SU-DHL-6 (cell line): ENCODE measurements at regions not wholly inside any gene's neighbourhood (a gene's known extent, or its start where the extent isn't known, plus 50 kb on each side); places are given as distances from the start of the nearest gene placed in this dataset.

ENCODE experiments used
- H2AFZ ChIP-seq: fragments of 200-600 bp; sonication (generic); 2 replicates; pipeline ENCODE4 v1.6.1; 2014; ENCODE audit warnings: low read depth, mild to moderate bottlenecking, moderate library complexity, mixed read lengths, antibody characterized with exemption, low read length; ENCODE audit not compliant: severe bottlenecking
- H3F3A ChIP-seq: fragments of 200-600 bp; shearing (Covaris generic); 2 replicates; pipeline ENCODE4 v1.6.0; 2016; ENCODE audit warnings: antibody characterized with exemption, mild to moderate bottlenecking; ENCODE audit not compliant: insufficient read depth
- H3K27ac ChIP-seq: fragments of 200-600 bp; sonication (generic); 2 replicates; pipeline ENCODE4 v1.5.1; 2016; ENCODE audit warnings: low read depth, mild to moderate bottlenecking, low read length, moderate library complexity, mixed read lengths
- H3K27me3 ChIP-seq: fragments of 200-600 bp; sonication (generic), shearing (Covaris generic); 2 replicates; pipeline ENCODE4 v1.6.0; 2014; ENCODE audit warnings: mild to moderate bottlenecking, low read length
- H3K36me3 ChIP-seq: fragments of 200-600 bp; sonication (generic); 2 replicates; pipeline ENCODE4 v1.6.1; 2014; ENCODE audit warnings: mild to moderate bottlenecking, low read length, mixed read lengths
- H3K4me2 ChIP-seq: fragments of 300-600, 200-600 bp; shearing (Covaris generic), sonication (generic); 2 replicates; pipeline ENCODE4 v1.6.0; 2014; ENCODE audit warnings: low read length, low read depth, mild to moderate bottlenecking; ENCODE audit not compliant: poor library complexity, severe bottlenecking
- H3K4me3 ChIP-seq: fragments of 200-600 bp; sonication (generic); 2 replicates; pipeline ENCODE4 v1.5.1; 2014; ENCODE audit warnings: antibody characterized with exemption, low read length, mild to moderate bottlenecking, mixed read lengths; ENCODE audit not compliant: insufficient read depth, poor library complexity, severe bottlenecking
- H3K79me2 ChIP-seq: fragments of 200-600 bp; sonication (generic); 2 replicates; pipeline ENCODE4 v1.6.1; 2014; ENCODE audit warnings: mild to moderate bottlenecking, low read length, moderate library complexity; ENCODE audit not compliant: insufficient read depth
- H3K9ac ChIP-seq: fragments of 200-600 bp; sonication (generic); 2 replicates; pipeline ENCODE4 v1.7.0; 2014; ENCODE audit warnings: mild to moderate bottlenecking, low read length
- H3K9me2 ChIP-seq: fragments of 200-600 bp; sonication (generic); replicated peaks from 2 replicates; pipeline ENCODE4 v1.6.1; 2014; ENCODE audit warnings: low read length; ENCODE audit not compliant: insufficient read depth
- H3K9me3 ChIP-seq: fragments of 200-600 bp; sonication (generic); 2 replicates; pipeline ENCODE4 v1.6.1; 2014; ENCODE audit warnings: low read length, mixed read lengths; ENCODE audit not compliant: insufficient read depth
- H4K20me1 ChIP-seq: fragments of 200-600 bp; sonication (generic); 2 replicates; pipeline ENCODE4 v1.6.1; 2014; ENCODE audit warnings: low read depth, mild to moderate bottlenecking, antibody characterized with exemption, low read length, moderate library complexity, mixed read lengths
- CTCF ChIP-seq: fragments of 200-600 bp; sonication (generic); IDR thresholded peaks from one replicate; pipeline ENCODE4 v1.5.1; 2017; ENCODE audit warnings: antibody characterized with exemption, mild to moderate bottlenecking, low read length, moderate library complexity; ENCODE audit not compliant: insufficient read depth, poor library complexity, severe bottlenecking
- EZH2phosphoT487 ChIP-seq: fragments of 200-600 bp; sonication (generic), shearing (Covaris generic); conservative IDR thresholded peaks from 2 replicates; pipeline ENCODE4 v1.6.1; 2018; ENCODE audit warnings: mild to moderate bottlenecking, antibody characterized with exemption, low read length, moderate library complexity, mixed read lengths

- Histone ChIP-seq H3K27me3 (no peaks in the 10 kb centered on the region), H3K9me3 (no peaks in the 10 kb centered on the region), H3K27ac (no peak overlapping the region), H3K79me2 (no peaks in the 10 kb centered on the region), H3K9me2 (no peaks in the 10 kb centered on the region), H3K36me3 (no peaks in the 10 kb centered on the region), H3K4me2 (no peak overlapping the region), H3F3A (no peaks in the 10 kb centered on the region), H4K20me1 (no peaks in the 10 kb centered on the region), H3K4me3 (no peak overlapping the region), H2AFZ (no peak overlapping the region), H3K9ac (no peak overlapping the region)
- TF ChIP-seq CTCF (no peak), EZH2phosphoT487 (no peak)
Measured at GRCh38 chr3:81295906-81296577, 465.4 kb downstream of the GBE1 start.

- Histone ChIP-seq H3K4me2 (no peak overlapping the region), H3K9ac (no peak overlapping the region), H3K36me3 (no peaks in the 10 kb centered on the region), H2AFZ (no peak overlapping the region), H3K4me3 (no peak overlapping the region), H3F3A (no peaks in the 10 kb centered on the region), H3K27me3 (no peaks in the 10 kb centered on the region), H4K20me1 (no peaks in the 10 kb centered on the region), H3K79me2 (no peaks in the 10 kb centered on the region), H3K27ac (no peak overlapping the region), H3K9me3 (no peaks in the 10 kb centered on the region), H3K9me2 (no peaks in the 10 kb centered on the region)
- TF ChIP-seq CTCF (no peak), EZH2phosphoT487 (no peak)
Measured at GRCh38 chr3:81293156-81293555, 468.3 kb downstream of the GBE1 start.

- Histone ChIP-seq H3K79me2 (no peaks in the 10 kb centered on the region), H3K4me2 (no peak overlapping the region), H3F3A (no peaks in the 10 kb centered on the region), H3K27me3 (no peaks in the 10 kb centered on the region), H3K9me2 (no peaks in the 10 kb centered on the region), H3K27ac (no peak overlapping the region), H3K36me3 (no peaks in the 10 kb centered on the region), H3K9me3 (no peaks in the 10 kb centered on the region), H3K4me3 (no peak overlapping the region), H2AFZ (no peak overlapping the region), H4K20me1 (no peaks in the 10 kb centered on the region), H3K9ac (no peak overlapping the region)
- TF ChIP-seq CTCF (no peak), EZH2phosphoT487 (no peak)
Measured at GRCh38 chr3:81291586-81291985, 469.9 kb downstream of the GBE1 start.
